HEK293T (cell line): ENCODE measurements at regions not wholly inside any gene's neighbourhood (a gene's known extent, or its start where the extent isn't known, plus 50 kb on each side); places are given as distances from the start of the nearest gene placed in this dataset.

Experiments
- BHLHE40 ChIP-seq: fragments of 450-650 bp; IDR thresholded peaks from 2 replicates; pipeline ENCODE4 v1.6.1; 2016; ENCODE audit warnings: mild to moderate bottlenecking, moderate library complexity, borderline replicate concordance
- ELF4 ChIP-seq: fragments of 450-650 bp; IDR thresholded peaks from 2 replicates; pipeline ENCODE4 v1.6.1; 2017; ENCODE audit warnings: antibody characterized with exemption
- FOXA1 ChIP-seq: fragments of 450-650 bp; IDR thresholded peaks from 2 replicates; pipeline ENCODE4 v1.6.1; 2016; ENCODE audit warnings: mild to moderate bottlenecking
- FOXK2 ChIP-seq: fragments of 450-650 bp; IDR thresholded peaks from 2 replicates; pipeline ENCODE4 v1.6.1; 2016; ENCODE audit warnings: mild to moderate bottlenecking
- FOXM1 ChIP-seq: fragments of 450-650 bp; IDR thresholded peaks from 2 replicates; pipeline ENCODE4 v1.6.1; 2017; ENCODE audit warnings: mild to moderate bottlenecking, borderline replicate concordance
- L3MBTL2 ChIP-seq: fragments of 450-650 bp; conservative IDR thresholded peaks from 2 replicates; pipeline ENCODE4 v1.6.1; 2016; ENCODE audit warnings: mild to moderate bottlenecking
- SP1 ChIP-seq: fragments of 450-650 bp; IDR thresholded peaks from 2 replicates; pipeline ENCODE4 v1.6.1; 2017
- SUZ12 ChIP-seq: fragments of 450-650 bp; IDR thresholded peaks from 2 replicates; pipeline ENCODE4 v1.6.1; 2016; ENCODE audit warnings: mild to moderate bottlenecking
- TARDBP ChIP-seq: fragments of 450-650 bp; IDR thresholded peaks from 2 replicates; pipeline ENCODE4 v1.6.1; 2016

DNA sequence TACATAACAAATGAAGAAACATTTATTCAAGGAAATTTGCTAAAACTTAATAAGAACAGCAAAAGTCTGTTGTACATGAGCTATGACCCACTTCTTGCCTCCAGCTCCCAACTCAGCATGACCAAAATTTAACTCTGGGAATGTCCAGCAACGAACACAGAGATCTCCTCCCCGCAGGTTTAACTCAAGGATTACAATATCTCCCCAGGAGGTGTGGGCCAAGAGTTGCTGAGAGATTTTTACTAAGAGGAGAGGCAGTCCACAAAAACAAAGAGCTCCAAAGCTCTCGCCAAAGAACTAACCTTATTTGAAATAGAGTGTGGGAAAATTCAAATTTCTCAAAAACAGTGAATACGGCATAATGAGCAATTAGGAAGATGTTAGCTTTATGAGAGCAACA lies 318.5 kb downstream of the GRB14 start:
- no peak for TF ChIP-seq SP1
- no peak for TF ChIP-seq FOXK2
- TF ChIP-seq SUZ12: no peak
- TF ChIP-seq L3MBTL2: no peak
- no peak for TF ChIP-seq TARDBP
- no peak for TF ChIP-seq ELF4
- TF ChIP-seq BHLHE40: no peak
- no peak for TF ChIP-seq FOXA1
- TF ChIP-seq FOXM1: no peak
